ENCODE measurements at regions not wholly inside any gene's neighbourhood (a gene's known extent, or its start where the extent isn't known, plus 50 kb on each side); places are given as distances from the start of the nearest gene placed in this dataset.

DNA sequence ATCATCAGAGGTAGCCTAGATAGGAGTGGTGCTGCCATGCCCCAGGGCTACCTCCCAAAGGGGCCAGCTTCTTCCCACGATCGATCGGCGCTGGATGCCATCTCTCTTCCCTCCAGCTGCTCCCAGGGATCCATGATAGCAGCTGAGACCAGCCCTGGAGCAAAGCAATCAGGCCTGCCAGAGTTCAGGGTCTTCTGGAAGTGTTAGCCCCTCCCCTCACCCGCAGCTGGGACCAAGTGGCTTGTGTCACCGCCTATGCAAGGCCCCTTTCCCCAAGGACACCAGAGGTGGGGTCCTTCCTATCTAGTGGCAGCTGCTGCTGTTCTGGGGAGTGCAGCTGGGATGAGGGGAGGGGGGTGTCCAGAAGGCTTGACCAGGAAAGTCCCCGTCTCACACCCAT, 87.0 kb downstream of the IRF2BPL start:
- Mint-ChIP-seq H3K4me3 (no peak overlapping the region), H3K9me3 (no peaks in the 10 kb centered on the region), H3K27ac (peak overlapping the region in 1 of 3 donors; percentile 19), H3K27me3 (no peaks in the 10 kb centered on the region), H3K4me1 (peaks cover 0 to 3% (median 0%) of the 10 kb centered on the region in 3 donors), H3K36me3 (no peaks in the 10 kb centered on the region)

DNA sequence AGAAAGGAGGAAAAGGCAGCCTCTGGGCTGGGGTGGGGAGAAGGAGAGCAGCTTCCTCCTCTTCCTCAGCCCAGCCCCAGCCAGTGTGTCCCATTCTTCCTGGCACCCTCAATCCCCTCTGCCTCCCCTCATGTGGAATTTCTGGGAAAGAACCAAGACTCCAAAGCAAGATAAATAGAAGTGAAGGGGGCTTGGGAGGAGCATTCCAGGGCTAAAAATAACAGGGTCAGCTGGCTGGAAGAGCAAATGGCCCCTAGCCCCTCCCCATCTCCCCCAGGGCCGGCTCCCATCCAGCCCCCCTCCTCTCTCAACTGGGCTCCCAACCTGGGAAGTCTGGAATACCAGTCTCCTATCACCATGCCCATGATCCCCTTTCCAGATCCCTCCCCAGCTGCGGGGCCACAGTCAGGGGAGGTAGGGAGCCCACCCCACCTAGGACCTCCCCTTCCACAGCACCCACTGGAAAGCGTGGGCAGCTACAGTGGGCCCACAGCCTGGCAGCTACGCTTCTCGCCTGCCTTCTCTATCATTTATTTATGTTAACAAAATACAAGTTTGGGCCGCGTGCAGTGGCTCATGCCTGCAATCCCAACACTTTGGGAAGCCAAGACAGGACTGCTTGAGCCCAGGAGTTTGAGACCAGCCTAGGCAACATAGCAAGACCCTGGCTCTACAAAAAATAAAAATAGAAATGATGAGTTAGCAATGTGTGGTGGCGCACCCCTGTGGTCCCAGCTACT, 88.3 kb downstream of the IRF2BPL start:
- Mint-ChIP-seq H3K27ac (no peak overlapping the region), H3K4me3 (no peak overlapping the region), H3K27me3 (no peaks in the 10 kb centered on the region), H3K36me3 (no peaks in the 10 kb centered on the region), H3K9me3 (no peaks in the 10 kb centered on the region), H3K4me1 (peaks cover 0 to 2% (median 0%) of the 10 kb centered on the region in 3 donors)

DNA sequence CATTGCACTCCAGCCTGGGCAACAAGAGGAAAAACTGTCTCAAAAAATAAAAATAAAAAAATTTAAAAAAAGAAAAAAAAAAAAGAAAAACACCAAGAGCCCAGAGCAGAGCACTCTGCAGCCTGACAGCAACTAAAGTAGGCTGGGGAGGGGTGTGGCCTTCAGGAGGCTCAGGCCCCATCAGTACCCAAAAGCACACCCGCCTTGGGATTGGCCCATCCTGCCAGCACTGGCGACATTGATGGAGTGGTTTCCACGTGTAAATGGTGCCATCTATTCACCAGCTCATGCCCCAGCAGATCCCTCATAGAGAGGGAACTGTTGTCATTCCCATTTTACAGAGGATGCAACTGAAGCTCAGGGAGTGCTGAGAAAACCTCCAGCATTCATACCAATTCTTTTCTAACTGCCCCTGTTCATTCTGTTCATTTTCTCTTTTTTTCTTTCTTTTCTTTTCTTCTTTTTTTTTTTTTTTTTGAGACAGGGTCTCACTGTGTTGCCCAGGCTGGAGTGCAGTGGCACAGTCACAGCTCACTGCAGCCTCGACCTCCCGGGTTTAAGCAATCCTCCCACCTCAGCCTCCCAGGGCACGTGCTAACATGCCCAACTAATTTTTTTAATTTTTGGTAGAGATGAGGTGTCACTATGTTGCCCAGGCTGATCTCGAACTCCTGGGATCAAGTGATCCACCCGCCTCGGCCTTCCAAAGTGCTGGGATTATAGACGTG, 89.3 kb downstream of the IRF2BPL start:
- Mint-ChIP-seq H3K4me1 (peaks cover 0 to 2% (median 0%) of the 10 kb centered on the region in 3 donors), H3K27me3 (no peaks in the 10 kb centered on the region), H3K9me3 (no peaks in the 10 kb centered on the region), H3K4me3 (no peak overlapping the region), H3K36me3 (no peaks in the 10 kb centered on the region), H3K27ac (no peak overlapping the region)

DNA sequence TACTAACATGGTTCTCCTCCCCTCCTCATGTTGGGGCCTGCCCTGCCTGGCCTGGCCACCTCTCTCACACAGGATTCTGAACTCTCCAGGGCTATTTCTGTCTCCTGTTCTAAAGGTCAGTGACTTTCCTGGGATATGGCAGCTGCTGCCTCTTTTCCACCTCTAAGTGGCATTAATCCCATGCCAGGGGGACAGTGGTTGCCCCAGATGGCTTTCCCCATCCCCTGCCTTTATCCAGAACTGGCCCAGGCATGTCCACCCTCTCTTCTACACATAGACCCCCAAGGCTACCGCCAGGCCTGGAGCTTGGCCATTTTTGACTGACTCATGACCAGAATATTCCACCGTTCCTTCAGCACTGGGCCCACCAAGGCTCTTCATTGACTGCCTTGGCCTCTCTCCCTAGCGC, 90.4 kb downstream of the IRF2BPL start:
- Mint-ChIP-seq H3K4me1 (peaks cover 0 to 2% (median 0%) of the 10 kb centered on the region in 3 donors), H3K9me3 (no peaks in the 10 kb centered on the region), H3K27ac (peak overlapping the region in 1 of 3 donors; percentile 39), H3K36me3 (no peaks in the 10 kb centered on the region), H3K4me3 (no peak overlapping the region), H3K27me3 (no peaks in the 10 kb centered on the region)

DNA sequence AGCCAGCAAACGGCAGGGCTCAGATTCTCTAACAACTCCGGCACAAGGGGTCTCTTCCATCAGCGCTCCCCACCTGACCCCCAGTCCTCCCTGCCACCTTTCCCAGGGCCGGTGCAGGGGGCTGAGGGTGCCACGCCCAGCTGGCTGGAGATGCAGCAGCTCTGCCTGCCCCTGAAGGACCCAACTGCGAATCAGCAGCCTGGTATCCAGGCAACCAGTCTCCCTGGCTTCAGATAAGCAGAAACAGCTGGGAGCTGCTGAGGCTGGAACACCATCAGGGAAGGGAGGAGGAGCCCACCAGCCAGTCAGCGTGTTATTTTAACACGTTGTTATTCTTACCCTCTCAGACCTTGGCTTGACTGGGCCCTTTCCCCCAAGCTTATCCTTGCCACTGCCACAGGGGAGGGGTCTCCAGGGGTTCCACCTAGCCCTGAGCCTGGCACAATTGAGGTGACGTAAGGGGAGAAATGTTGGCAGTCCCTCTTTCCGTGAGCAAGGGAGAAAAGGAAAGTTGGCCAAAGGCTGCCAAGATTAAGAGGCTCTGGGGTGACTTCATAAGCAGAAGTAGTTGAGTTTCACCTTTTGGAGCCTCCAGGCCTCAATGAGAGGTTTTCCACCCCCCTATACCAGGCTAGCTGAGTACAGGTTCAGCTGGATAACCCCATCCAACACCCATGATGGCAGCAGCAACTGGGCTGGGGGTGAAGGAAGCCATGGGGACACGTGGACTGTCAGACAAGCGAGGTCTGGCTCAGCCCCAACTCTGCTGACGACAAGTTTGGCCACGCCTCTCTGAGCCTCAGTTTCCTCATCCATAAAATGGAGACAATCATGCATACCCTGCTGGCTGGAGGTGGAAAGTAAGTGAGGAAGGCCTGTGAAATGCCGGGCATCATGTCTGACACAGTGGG, 91.1 kb downstream of the IRF2BPL start:
- Mint-ChIP-seq H3K27ac (peak overlapping the region in 1 of 3 donors; percentile 46), H3K4me1 (peaks cover 0 to 1% (median 0%) of the 10 kb centered on the region in 3 donors), H3K9me3 (no peaks in the 10 kb centered on the region), H3K36me3 (no peaks in the 10 kb centered on the region), H3K27me3 (no peaks in the 10 kb centered on the region), H3K4me3 (no peak overlapping the region)

DNA sequence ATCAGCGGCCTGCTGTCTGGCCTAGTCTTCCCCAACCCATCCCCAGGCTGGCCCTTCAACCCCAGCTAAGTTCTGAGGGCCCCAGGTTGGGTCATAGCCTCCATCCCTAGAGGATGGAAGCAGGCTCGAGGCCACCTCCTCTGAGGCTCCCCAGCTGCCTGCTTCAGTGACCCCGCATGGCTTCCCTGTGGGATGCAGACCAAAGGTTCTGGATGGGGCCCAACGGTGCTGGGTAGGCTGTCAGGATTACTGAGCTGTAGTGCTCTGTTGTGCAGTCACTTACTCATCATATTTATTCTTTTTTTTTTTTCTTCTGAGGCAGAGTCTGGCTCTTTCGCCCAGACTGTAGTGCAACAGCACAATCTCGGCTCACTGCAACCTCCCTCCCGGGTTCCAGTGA, 92.0 kb downstream of the IRF2BPL start:
- no peaks in the 10 kb centered on the region for H3K4me1 Mint-ChIP-seq
- H3K9me3 Mint-ChIP-seq: no peaks in the 10 kb centered on the region
- no peak overlapping the region for H3K4me3 Mint-ChIP-seq
- no peaks in the 10 kb centered on the region for H3K27me3 Mint-ChIP-seq
- no peaks in the 10 kb centered on the region for H3K36me3 Mint-ChIP-seq
- H3K27ac Mint-ChIP-seq: no peak overlapping the region

DNA sequence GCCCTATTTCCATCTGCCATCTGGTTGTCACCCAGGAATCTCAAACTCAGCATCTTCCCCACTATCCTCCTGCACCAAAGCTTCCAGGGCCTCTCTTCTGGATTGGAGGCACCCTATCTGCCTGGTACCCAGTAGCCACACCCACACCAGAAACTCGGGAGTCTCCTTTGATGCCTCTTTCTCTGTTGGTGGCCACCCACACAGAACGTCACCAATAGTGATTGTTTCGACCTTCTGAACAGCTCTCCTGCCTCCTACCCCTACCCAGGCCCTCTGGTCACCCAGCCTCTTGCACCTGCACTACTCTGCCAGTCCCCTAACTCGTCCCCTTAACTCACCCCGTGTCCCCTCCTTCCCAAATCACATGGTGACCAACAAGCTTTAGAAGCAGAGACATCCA, 95.0 kb downstream of the IRF2BPL start:
- Mint-ChIP-seq H3K27me3 (peaks cover 2% of the 10 kb centered on the region), H3K4me3 (no peak overlapping the region), H3K9me3 (no peaks in the 10 kb centered on the region), H3K27ac (no peak overlapping the region), H3K4me1 (peaks cover 6 to 11% (median 8%) of the 10 kb centered on the region in 3 donors), H3K36me3 (no peaks in the 10 kb centered on the region)

DNA sequence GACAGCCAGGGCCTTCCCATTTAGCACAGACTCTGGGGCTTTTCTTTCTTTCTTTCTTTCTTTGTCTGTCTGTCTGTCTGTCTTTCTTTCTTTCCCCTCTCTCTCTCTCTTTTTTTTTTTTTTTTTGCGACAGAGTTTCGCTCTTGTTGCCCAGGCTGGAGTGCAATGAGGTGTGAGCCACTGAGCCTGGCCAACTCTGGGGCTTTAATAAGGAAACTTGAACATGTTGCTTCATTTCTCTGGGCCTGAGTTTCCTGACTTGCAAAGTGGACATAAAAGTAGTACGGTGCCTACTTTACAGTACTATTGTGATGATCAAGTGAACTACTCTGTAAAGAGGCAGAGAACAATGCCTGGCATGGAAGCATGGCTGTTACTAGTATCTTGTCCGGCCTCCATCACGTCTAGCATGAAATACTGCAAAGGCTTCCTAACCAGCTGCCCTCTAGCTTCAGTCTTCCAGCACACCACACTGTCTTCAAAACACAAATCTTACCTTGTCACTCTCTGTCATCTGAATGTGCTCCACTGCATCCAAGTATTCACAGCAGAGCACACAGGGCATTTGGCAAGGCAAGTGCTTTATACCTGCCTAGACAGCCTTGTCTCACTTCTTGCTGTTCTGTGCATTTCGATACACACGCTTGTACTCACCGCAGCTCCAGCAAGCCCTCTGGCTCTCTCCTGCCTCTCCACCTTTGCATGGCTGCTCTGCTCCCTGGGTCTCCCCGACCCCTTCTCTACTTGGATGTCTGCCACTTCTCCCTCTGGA, 96.7 kb downstream of the IRF2BPL start:
- peaks cover 14 to 21% (median 19%) of the 10 kb centered on the region in 3 donors for H3K4me1 Mint-ChIP-seq
- H3K36me3 Mint-ChIP-seq: no peaks in the 10 kb centered on the region
- H3K4me3 Mint-ChIP-seq: peak overlapping the region in 1 of 4 donors; percentile 58
- H3K27ac Mint-ChIP-seq: peak overlapping the region; percentile 36 to 73 (median 41)
- H3K9me3 Mint-ChIP-seq: no peaks in the 10 kb centered on the region
- peaks cover 7% of the 10 kb centered on the region for H3K27me3 Mint-ChIP-seq

DNA sequence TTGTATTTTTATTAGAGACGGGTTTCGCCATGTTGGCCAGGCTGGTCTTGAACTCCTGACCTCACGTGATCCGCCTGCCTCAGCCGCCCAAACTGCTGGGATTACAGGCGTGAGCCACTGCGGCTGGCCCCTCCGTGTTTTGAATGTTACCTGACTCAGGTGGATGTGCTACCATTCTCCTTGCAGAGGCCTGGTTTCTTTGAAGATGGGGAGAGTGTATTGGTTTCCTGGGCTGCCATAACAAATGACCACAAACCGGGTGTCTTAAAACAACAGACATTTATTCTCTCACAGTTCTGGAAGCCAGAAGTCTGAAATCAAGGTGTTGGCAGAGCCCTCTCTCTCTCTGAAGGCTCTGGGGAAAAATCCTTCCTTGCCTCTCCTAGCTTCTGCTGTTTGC, 98.0 kb downstream of the IRF2BPL start:
- no peak overlapping the region for H3K4me3 Mint-ChIP-seq

DNA sequence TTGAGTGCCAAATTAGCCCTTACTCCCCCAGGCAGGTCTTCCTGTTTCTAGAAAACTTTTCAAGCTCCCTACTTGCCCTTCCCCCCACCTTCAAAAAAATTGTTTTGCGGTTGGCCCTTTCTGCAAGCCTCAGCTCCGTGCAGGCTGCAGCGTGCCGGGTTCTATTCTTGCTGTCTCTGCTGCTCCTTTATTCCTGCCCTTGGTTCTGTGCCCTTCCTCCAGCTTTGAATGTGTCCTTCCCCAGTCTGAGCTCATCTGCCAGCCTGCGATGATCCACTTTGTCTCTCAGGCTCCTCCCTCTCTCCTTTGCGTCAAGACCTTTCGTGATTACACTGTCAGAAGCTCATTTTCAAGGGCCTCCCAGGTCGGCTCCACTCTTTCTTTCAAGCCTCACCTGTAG, 98.6 kb downstream of the IRF2BPL start:
- Mint-ChIP-seq H3K27me3 (peaks cover 8% of the 10 kb centered on the region), H3K27ac (peak overlapping the region in 2 of 3 donors; percentile 74 to 76), H3K36me3 (no peaks in the 10 kb centered on the region), H3K9me3 (no peaks in the 10 kb centered on the region), H3K4me3 (peak overlapping the region in 3 of 4 donors; percentile 60 to 87 (median 81)), H3K4me1 (peaks cover 24 to 27% (median 26%) of the 10 kb centered on the region in 3 donors)

More for the DNA sequence above, 98.0 kb downstream of the IRF2BPL start:
- Mint-ChIP-seq H3K27me3 (peaks cover 8% of the 10 kb centered on the region), H3K36me3 (no peaks in the 10 kb centered on the region), H3K9me3 (no peaks in the 10 kb centered on the region), H3K27ac (no peak overlapping the region), H3K4me1 (peaks cover 22 to 26% (median 23%) of the 10 kb centered on the region in 3 donors)

DNA sequence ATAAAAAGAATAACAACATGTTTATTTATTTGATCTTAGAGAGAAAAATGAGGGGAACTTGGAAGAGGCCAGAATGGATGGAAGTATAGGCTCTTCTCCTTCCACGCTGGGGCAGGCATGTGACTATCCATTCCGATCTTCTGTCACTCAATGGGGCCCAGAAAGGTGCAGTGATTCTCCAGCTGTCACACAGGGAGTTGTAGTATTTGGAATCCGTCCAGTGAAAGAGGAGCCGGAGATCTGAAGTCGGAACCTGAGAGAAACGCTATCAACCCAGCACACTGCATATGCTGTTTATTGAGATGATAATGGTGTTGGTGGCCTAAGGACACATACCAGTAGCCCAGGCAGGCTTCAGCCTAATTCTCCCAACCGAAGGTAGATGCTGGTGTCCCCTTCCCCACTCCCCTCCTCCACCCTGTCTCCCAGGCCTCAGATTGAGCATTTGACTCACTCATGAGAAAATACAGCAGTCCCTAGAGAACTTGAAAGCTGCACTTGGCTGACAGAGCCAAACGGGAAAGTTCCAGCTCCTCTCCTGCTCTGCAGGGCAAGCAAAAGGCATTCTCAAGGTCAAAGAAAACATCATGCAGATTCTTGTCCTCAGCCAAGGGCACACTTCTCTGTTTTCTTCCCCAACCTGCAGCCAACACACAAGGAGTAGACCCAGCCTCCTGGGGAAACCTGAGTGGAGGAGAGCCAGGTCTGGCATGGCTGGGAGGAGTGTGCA, 100.4 kb downstream of the IRF2BPL start:
- Mint-ChIP-seq H3K27ac (peak overlapping the region in 1 of 3 donors; percentile 39), H3K9me3 (no peaks in the 10 kb centered on the region), H3K4me1 (peaks cover 24 to 29% (median 26%) of the 10 kb centered on the region in 3 donors), H3K4me3 (peak overlapping the region in 1 of 4 donors; percentile 38), H3K36me3 (peaks cover 2% of the 10 kb centered on the region), H3K27me3 (peaks cover 15% of the 10 kb centered on the region)

DNA sequence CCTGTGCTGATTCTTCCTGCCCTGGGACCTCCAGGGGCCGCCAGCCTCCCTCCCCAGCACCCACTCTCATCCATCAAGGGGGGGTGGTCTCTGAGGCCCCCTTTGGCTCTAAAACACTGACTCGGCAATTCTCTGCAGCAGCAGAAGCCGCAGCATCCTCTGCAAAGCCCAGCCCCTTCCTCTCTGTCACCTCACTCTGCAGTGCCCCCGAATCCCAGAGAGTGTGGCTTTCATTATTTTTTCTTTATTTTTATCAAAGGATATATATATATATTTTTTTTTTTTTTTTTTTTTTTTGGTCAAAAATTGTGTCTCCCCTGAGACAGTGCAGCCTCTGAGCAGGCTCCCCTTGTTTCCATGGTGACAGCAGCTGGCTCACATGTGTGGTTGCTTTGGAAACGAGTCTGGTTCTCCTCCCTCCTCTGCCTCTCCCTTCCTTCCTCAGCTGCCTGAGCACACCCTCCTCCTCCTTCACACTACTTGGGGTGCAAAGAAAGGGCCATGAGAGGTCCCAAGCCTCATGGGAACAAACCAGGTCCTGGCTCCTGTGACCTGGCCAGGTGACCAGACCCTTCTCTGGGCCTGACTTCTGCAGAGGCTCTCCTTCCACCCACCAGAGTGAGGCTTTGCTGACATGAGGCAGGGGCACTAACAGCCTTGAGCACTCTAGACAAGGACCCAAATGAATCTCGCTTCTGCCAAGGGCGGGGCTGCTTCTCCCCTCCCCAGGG, 100.5 kb downstream of the LRRC74A start:
- peaks cover 24 to 29% (median 26%) of the 10 kb centered on the region in 3 donors for H3K4me1 Mint-ChIP-seq
- peak overlapping the region; percentile 75 to 85 (median 83) for H3K27ac Mint-ChIP-seq
- peaks cover 19% of the 10 kb centered on the region for H3K27me3 Mint-ChIP-seq

DNA sequence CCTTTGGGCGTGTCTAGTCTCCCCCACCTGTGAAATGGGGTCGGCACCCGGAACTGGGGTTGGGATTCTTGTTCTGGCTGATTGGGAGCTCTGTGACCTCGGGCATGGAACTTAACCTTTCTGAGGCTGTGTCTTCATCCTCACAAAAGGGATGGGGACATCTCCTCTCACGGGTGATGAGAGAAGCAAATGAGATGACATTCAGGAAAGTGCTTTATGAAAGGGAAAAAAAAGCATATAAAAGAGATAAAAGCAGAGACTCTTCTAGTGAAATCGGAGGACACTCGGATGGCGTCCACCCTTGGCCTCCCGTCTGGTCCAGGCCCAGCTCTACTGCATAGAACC, 98.9 kb downstream of the LRRC74A start:
- H3K4me1 Mint-ChIP-seq: peaks cover 22 to 27% (median 25%) of the 10 kb centered on the region in 3 donors
- peak overlapping the region in 2 of 3 donors; percentile 17 to 83 for H3K27ac Mint-ChIP-seq

More for the DNA sequence above, 100.5 kb downstream of the LRRC74A start:
- H3K9me3 Mint-ChIP-seq: no peaks in the 10 kb centered on the region
- peaks cover 2% of the 10 kb centered on the region for H3K36me3 Mint-ChIP-seq
- peak overlapping the region in 3 of 4 donors; percentile 54 to 70 (median 56) for H3K4me3 Mint-ChIP-seq

More for the DNA sequence above, 98.9 kb downstream of the LRRC74A start:
- Mint-ChIP-seq H3K27me3 (peaks cover 24% of the 10 kb centered on the region), H3K4me3 (peak overlapping the region in 3 of 4 donors; percentile 8 to 55 (median 12)), H3K9me3 (no peaks in the 10 kb centered on the region), H3K36me3 (peaks cover 2% of the 10 kb centered on the region)

All from IgD-negative memory B cell (primary cell).